Mesodermal cell (in vitro differentiated cells): ENCODE measurements at regions not wholly inside any gene's neighbourhood (a gene's known extent, or its start where the extent isn't known, plus 50 kb on each side); places are given as distances from the start of the nearest gene placed in this dataset.

Experiments used
- H3K27ac ChIP-seq: 2 replicates; pipeline ENCODE4 v1.7.0; 2013; ENCODE audit warnings: mild to moderate bottlenecking, low read depth, low read length, moderate library complexity; ENCODE audit not compliant: severe bottlenecking
- H3K36me3 ChIP-seq: 2 replicates; pipeline ENCODE4 v1.7.1; 2013; ENCODE audit warnings: mild to moderate bottlenecking, low read length, moderate library complexity; ENCODE audit not compliant: control insufficient read depth, insufficient read depth
- H3K4me1 ChIP-seq: one replicate; pipeline ENCODE4 v1.7.1; 2013; ENCODE audit warnings: mild to moderate bottlenecking, low read length; ENCODE audit not compliant: insufficient read depth, control insufficient read depth, poor library complexity, severe bottlenecking
- H3K4me3 ChIP-seq: 2 replicates; pipeline ENCODE4 v1.7.0; 2013; ENCODE audit warnings: low read length, control low read depth, mild to moderate bottlenecking; ENCODE audit not compliant: insufficient read depth, poor library complexity, severe bottlenecking; ENCODE audit errors: extremely low read depth
- H3K9me3 ChIP-seq: 2 replicates; pipeline ENCODE4 v1.7.1; 2013; ENCODE audit warnings: mild to moderate bottlenecking, low read length, moderate library complexity; ENCODE audit not compliant: control insufficient read depth
- WGBS, 2 experiments: methylation state at CpG; one replicate each; pipeline ENCODE4 v1.1.5; 2013; ENCODE audit warnings: missing lambda C conversion rate in 2 of 2; ENCODE audit not compliant: insufficient coverage in 2 of 2; 5-methylcytosine and 5-hydroxymethylcytosine counted together

DNA sequence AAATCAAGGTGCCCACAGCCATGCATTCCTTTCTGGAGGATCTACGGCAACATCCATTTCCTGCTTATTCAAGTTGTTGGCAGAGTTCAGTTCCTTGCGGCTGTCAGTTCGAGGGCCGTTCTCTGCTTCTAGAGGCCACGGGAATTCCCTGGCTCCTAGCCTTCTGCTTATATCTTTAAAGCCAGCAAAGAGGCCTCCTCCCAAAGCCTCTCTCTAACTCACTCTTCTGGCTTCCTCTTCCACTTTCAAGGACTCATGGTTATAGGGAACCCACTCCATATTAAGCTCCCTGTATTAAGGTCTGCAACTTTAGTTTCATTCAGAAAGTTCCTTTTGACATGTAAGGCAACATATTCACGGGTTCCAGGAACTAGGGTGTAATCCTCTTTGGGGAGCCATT is 150.1 kb upstream of the RMP24 start:
- H3K4me1 ChIP-seq = no peaks in the 10 kb centered on the region
- WGBS, 2 experiments = 89 to 96% methylated on average over 5 of the region's 6 CpGs
- H3K9me3 ChIP-seq = no peaks in the 10 kb centered on the region
- no peak overlapping the region for H3K4me3 ChIP-seq
- H3K27ac ChIP-seq = no peak overlapping the region
- H3K36me3 ChIP-seq = no peaks in the 10 kb centered on the region

DNA sequence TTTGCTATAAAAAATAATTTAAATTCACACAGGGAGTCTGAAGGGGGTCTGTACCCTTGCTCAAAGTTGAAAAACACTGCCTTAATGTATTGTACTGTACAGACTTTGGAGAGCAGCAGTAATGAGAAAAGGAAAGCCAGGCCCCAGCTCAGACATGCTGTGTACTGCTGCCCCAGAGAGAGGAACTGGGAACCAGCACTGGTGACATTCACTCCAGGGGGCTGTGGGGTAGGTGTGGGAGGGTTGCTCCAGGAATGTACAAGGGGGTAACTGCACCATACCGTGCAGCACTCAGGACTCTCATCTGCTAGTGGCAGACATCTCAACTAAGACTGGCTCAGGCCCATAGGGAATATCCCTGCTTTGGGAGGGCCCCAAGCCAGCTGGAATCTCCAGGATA is 146.0 kb upstream of the RMP24 start:
- Histone ChIP-seq H3K9me3 (peaks cover 6% of the 10 kb centered on the region), H3K36me3 (no peaks in the 10 kb centered on the region), H3K4me1 (no peaks in the 10 kb centered on the region), H3K4me3 (no peak overlapping the region), H3K27ac (no peak overlapping the region)
- whole genome bisulfite sequencing, 2 experiments = 43 to 50% methylated on average over 1 of the region's 1 CpG

DNA sequence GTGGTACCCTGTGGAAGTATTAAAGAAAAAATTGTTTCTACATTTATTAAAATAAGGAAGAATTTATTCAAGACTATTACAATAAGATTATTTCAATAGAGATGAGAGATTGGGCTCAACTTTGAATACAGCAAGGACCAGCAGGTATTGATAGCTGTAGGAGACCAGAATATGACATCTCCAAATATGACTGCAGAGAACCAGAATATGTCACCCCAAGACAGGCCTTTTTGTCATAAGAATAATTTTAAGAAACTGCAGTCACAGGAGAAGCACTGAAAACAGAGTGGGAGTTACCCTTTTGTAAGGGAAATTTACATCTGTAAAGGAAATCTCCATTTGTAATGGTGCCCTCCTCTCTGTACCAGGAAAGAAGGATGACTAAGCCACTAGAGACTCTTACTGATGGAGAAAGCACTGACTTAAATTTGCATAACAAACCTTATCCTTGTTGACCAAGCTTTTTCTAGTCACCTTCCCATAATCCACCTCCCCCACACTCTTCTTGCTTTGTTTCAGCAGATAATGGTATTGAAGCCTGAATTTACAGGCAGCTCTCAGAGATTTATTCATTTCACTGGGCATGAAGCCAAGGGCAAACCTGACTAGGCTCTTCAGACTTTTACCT is 145.1 kb upstream of the RMP24 start:
- Histone ChIP-seq H3K9me3 (peaks cover 11% of the 10 kb centered on the region), H3K36me3 (no peaks in the 10 kb centered on the region), H3K27ac (no peak overlapping the region), H3K4me3 (no peak overlapping the region), H3K4me1 (no peaks in the 10 kb centered on the region)

DNA sequence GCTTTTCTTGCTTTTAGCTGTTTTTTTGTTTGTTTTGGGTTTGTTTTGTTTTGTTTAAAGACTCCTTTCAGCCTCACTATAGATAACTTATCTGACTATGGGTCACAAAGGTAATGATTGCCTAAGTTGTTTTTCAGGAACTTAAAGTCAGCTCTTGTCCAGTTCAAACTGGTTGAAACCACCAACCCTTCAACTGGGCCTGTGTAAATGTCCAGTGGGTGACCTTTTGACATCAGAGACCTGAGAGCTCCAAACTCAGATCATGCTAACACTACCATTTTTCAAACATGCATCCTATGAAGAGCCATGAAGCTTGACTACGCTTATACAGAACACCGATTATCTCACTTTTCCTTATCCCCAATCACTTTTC is 144.6 kb upstream of the RMP24 start:
- Histone ChIP-seq H3K4me1 (no peaks in the 10 kb centered on the region), H3K4me3 (no peak overlapping the region), H3K36me3 (no peaks in the 10 kb centered on the region), H3K9me3 (peaks cover 14% of the 10 kb centered on the region), H3K27ac (no peak overlapping the region)
- WGBS, 2 experiments = 93 to 100% methylated on average over 2 of the region's 2 CpGs

DNA sequence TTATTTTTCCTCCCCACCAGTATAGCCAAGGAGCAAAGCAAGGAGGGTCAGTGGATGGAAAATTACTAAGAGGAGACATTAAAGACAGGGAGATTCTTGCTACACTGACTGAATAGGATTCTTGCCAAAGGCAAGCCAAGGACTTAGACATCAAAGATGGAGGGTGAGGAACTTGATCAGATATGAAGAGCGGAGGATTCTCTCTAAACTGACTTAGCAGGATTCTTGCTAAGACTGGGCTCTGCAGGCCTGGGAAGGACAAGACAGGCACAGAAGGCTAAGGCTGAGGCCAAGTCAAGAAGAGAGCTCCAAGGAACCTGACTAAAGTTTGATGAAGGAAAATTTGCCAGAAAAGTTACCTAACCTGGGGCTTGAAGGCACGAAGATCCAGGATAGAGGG is 143.9 kb upstream of the RMP24 start:
- Histone ChIP-seq H3K4me1 (no peaks in the 10 kb centered on the region), H3K4me3 (no peak overlapping the region), H3K27ac (no peak overlapping the region), H3K9me3 (peaks cover 14% of the 10 kb centered on the region), H3K36me3 (no peaks in the 10 kb centered on the region)
- 93 to 100% methylated on average over 2 of the region's 2 CpGs for WGBS, 2 experiments

DNA sequence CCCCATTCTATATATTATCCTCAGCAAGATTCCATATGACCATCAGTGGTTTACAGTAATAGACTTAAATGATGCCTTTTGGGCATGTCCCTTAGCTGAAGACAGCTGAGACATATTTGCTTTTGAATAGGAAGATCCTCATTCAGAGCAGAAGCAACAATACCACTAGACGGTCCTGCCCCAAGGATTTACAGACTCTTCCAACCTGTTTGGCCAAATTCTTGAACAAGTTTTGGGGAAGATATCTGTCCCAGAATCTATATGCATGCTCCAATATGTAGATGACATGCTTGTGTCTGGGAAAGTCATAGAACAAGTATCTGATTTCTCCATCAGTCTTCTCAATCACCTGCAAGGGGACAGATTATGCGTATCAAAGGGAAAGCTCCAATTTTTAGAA is 137.1 kb upstream of the RMP24 start:
- Histone ChIP-seq H3K4me3 (no peak overlapping the region), H3K9me3 (peaks cover 8% of the 10 kb centered on the region), H3K36me3 (no peaks in the 10 kb centered on the region), H3K4me1 (no peaks in the 10 kb centered on the region), H3K27ac (no peak overlapping the region)
- 86 to 100% methylated on average over 1 to 2 of the region's 2 CpGs for WGBS, 2 experiments

DNA sequence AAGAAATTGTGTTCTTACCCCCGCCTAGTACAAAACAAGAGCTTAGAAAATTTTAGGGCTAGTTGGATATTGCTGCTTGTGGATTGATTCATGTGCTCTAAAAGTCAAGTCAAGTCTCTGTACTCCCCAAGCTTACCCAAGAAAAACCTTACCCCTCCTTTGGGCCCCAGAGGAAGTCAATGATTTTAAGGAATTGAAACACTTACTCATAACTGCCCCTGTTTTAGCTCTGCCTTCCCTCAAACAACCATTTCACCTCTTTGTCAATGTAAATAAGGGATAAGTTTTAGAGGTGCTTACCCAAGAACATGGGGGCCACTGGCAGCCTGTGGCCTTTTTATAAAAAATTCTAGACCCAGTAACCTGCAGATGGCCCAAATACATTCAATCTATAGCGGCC is 136.6 kb upstream of the RMP24 start:
- no peaks in the 10 kb centered on the region for H3K36me3 ChIP-seq
- peaks cover 8% of the 10 kb centered on the region for H3K9me3 ChIP-seq
- WGBS, 2 experiments = no CpG with 5 or more reads among the region's 2 CpGs
- H3K4me1 ChIP-seq = no peaks in the 10 kb centered on the region
- H3K27ac ChIP-seq = no peak overlapping the region
- no peak overlapping the region for H3K4me3 ChIP-seq

DNA sequence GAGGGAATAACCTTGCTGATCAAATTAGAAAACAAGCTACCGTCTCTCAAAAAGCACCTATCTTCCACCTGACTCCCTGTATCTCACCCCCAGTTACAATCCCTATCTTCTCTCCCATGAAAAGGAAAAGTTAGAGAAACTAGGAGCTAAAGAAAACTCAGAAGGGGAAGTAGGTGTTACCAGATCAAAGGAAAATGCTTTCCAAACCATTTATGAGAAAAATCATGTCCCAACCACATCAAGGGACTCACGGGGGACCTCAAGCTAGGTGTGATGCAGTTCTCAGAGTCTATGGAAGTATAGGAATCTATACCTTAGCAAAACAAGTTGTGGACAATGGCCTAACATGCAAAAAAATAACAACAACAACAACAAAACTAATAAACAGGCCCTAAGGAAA is 135.5 kb upstream of the RMP24 start:
- H3K9me3 ChIP-seq = peaks cover 8% of the 10 kb centered on the region
- H3K4me3 ChIP-seq = no peak overlapping the region
- H3K36me3 ChIP-seq = no peaks in the 10 kb centered on the region
- no peaks in the 10 kb centered on the region for H3K4me1 ChIP-seq
- no peak overlapping the region for H3K27ac ChIP-seq
- no CpG with 5 or more reads among the region's 2 CpGs for WGBS, 2 experiments

DNA sequence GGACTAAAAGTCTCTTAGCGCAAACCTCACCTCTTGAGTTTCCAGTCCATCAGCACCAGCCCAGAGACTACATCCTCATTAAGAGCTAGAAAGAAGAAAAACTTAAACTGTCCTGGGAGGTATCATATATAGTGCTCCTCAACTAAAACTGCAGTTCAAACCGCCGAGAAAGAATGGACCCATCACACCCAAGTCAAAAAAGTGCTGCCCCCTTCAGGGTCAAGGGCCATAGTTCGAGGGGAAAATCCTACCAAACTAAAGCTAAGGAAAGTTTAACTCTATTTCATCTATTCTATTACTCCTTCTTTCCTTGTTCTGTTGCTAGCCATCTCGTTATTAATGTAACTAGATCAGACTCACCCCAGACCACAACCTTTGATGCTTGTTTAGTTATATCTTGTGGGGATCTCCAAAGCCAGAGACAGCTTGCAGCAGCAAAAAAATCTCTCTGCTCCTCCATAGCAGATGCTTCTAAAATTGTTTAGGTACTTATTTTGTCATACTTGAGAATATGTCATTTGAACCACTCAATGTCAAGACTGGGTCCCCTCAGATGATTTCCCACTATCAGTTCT is 134.5 kb upstream of the RMP24 start:
- 88 to 96% methylated on average over 3 of the region's 5 CpGs for WGBS, 2 experiments
- Histone ChIP-seq H3K27ac (no peak overlapping the region), H3K4me3 (no peak overlapping the region), H3K9me3 (no peaks in the 10 kb centered on the region), H3K4me1 (no peaks in the 10 kb centered on the region), H3K36me3 (no peaks in the 10 kb centered on the region)

DNA sequence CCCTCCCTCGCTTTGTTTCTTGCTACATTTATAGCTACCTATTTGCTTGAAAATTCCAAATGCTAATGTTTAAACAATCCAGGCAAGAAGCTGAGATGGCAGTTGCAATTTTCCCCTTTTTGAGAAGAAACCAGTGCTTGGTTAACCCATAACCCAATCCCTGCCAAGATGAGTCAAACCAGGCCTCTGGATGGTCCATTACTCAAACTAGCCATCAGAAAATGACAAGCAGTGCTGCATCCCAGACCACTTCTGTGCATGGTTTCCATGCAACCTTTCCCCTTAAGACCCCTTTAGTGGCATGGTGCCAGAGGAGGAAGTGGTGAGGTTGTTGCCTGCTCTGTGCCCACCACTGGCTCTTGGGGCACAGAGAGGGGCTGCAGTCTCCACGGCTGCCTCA is 131.2 kb upstream of the RMP24 start:
- Histone ChIP-seq H3K4me3 (no peak overlapping the region), H3K36me3 (no peaks in the 10 kb centered on the region), H3K27ac (no peak overlapping the region), H3K4me1 (no peaks in the 10 kb centered on the region), H3K9me3 (no peaks in the 10 kb centered on the region)
- WGBS, 2 experiments = 92 to 100% methylated on average over 2 of the region's 2 CpGs

DNA sequence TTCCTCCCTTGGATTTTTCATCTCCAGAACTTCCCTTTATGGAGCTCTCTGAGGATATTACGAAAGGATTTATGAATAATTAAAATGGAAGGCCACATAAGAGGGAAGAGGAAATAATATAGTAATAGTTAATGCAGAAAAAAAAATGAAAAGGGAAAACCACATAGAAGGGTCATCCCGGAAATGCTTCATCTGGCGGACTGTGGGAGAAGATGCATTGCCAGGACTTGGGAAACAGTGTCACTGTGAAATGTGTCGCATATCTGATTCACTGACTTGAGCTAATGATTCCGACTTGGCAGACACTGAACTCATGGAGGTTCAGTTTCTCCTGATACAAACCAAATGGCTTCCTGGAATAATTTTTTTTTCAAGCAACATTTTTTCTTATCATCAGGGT is 129.9 kb upstream of the RMP24 start:
- Histone ChIP-seq H3K4me3 (no peak overlapping the region), H3K4me1 (no peaks in the 10 kb centered on the region), H3K27ac (no peak overlapping the region), H3K36me3 (no peaks in the 10 kb centered on the region), H3K9me3 (no peaks in the 10 kb centered on the region)
- WGBS, 2 experiments = 95 to 96% methylated on average over 4 of the region's 5 CpGs
